ENCODE measurements at regions not wholly inside any gene's neighbourhood (a gene's known extent, or its start where the extent isn't known, plus 50 kb on each side); places are given as distances from the start of the nearest gene placed in this dataset.

GRCh38 chr2:145323512-145323911 is 803.6 kb upstream of the ZEB2 start:
- peaks cover 15% of the 10 kb centered on the region for H3K4me1 Mint-ChIP-seq
- CTCF ChIA-PET = interaction anchor here (0.6 kb wide), 1 partner anchor 1656 kb away, joined by 3 read pairs; no protein-coding TSS in a partner anchor
- H3K36me3 Mint-ChIP-seq (ENCODE audit: low read depth) = no peaks in the 10 kb centered on the region
- peaks cover 3% of the 10 kb centered on the region for H3K27me3 Mint-ChIP-seq
- no peaks in the 10 kb centered on the region for H3K9me3 Mint-ChIP-seq
- H3K4me3 Mint-ChIP-seq = no peak overlapping the region
- no peak for DNase-seq
- no peak overlapping the region for H3K27ac Mint-ChIP-seq
- POLR2A ChIA-PET = no interaction called here

- H3K4me3 Mint-ChIP-seq = no peak overlapping the region
- H3K9me3 Mint-ChIP-seq = no peaks in the 10 kb centered on the region
- no peak overlapping the region for H3K27ac Mint-ChIP-seq
- H3K27me3 Mint-ChIP-seq = peaks cover 3% of the 10 kb centered on the region
- ChIA-PET POLR2A (no interaction called here), CTCF (no interaction called here)
- peaks cover 15% of the 10 kb centered on the region for H3K4me1 Mint-ChIP-seq
- DNase-seq = no peak
- H3K36me3 Mint-ChIP-seq (ENCODE audit: low read depth) = no peaks in the 10 kb centered on the region
These were observed 801.4 kb upstream of the ZEB2 start for GRCh38 chr2:145321344-145321743.

GRCh38 chr2:145316496-145316895 is 796.6 kb upstream of the ZEB2 start:
- DNase-seq = no peak
- Mint-ChIP-seq H3K27me3 (no peaks in the 10 kb centered on the region), H3K4me3 (no peak overlapping the region), H3K9me3 (no peaks in the 10 kb centered on the region), H3K4me1 (no peaks in the 10 kb centered on the region), H3K27ac (no peak overlapping the region), H3K36me3 (ENCODE audit: low read depth) (no peaks in the 10 kb centered on the region)
- ChIA-PET CTCF (no interaction called here), POLR2A (no interaction called here)

- no peaks in the 10 kb centered on the region for H3K9me3 Mint-ChIP-seq
- H3K4me1 Mint-ChIP-seq = no peaks in the 10 kb centered on the region
- no peaks in the 10 kb centered on the region for H3K36me3 Mint-ChIP-seq (ENCODE audit: low read depth)
- no peak for DNase-seq
- H3K27me3 Mint-ChIP-seq = no peaks in the 10 kb centered on the region
- H3K27ac Mint-ChIP-seq = no peak overlapping the region
- H3K4me3 Mint-ChIP-seq = no peak overlapping the region
- POLR2A ChIA-PET = no interaction called here
- CTCF ChIA-PET = no interaction called here
These were observed 795.1 kb upstream of the ZEB2 start for GRCh38 chr2:145315053-145315452.

GRCh38 chr2:145314119-145314633 is 794.3 kb upstream of the ZEB2 start:
- CTCF ChIA-PET = no interaction called here
- H3K4me3 Mint-ChIP-seq = no peak overlapping the region
- no peaks in the 10 kb centered on the region for H3K27me3 Mint-ChIP-seq
- H3K9me3 Mint-ChIP-seq = no peaks in the 10 kb centered on the region
- H3K4me1 Mint-ChIP-seq = no peaks in the 10 kb centered on the region
- no peak for DNase-seq
- H3K27ac Mint-ChIP-seq = no peak overlapping the region
- POLR2A ChIA-PET = no interaction called here
- H3K36me3 Mint-ChIP-seq (ENCODE audit: low read depth) = no peaks in the 10 kb centered on the region

GRCh38 chr2:145305889-145306288 is 786.0 kb upstream of the ZEB2 start:
- H3K4me3 Mint-ChIP-seq = no peak overlapping the region
- no peak for DNase-seq
- ChIA-PET CTCF (no interaction called here), POLR2A (interaction anchor here (0.5 kb wide), 1 partner anchor 50 kb away, joined by 3 read pairs; no protein-coding TSS in a partner anchor)
- no peaks in the 10 kb centered on the region for H3K4me1 Mint-ChIP-seq
- no peaks in the 10 kb centered on the region for H3K36me3 Mint-ChIP-seq (ENCODE audit: low read depth)
- no peak overlapping the region for H3K27ac Mint-ChIP-seq
- no peaks in the 10 kb centered on the region for H3K9me3 Mint-ChIP-seq
- no peaks in the 10 kb centered on the region for H3K27me3 Mint-ChIP-seq

GRCh38 chr2:145304501-145304900 is 784.6 kb upstream of the ZEB2 start:
- ChIA-PET CTCF (no interaction called here), POLR2A (no interaction called here)
- Mint-ChIP-seq H3K27me3 (no peaks in the 10 kb centered on the region), H3K27ac (no peak overlapping the region), H3K36me3 (ENCODE audit: low read depth) (no peaks in the 10 kb centered on the region), H3K9me3 (no peaks in the 10 kb centered on the region), H3K4me3 (no peak overlapping the region), H3K4me1 (no peaks in the 10 kb centered on the region)
- DNase-seq = no peak

GRCh38 chr2:145303536-145303935 is 783.6 kb upstream of the ZEB2 start:
- Mint-ChIP-seq H3K27me3 (no peaks in the 10 kb centered on the region), H3K4me3 (no peak overlapping the region), H3K36me3 (ENCODE audit: low read depth) (no peaks in the 10 kb centered on the region), H3K9me3 (no peaks in the 10 kb centered on the region), H3K27ac (no peak overlapping the region), H3K4me1 (no peaks in the 10 kb centered on the region)
- no peak for DNase-seq
- ChIA-PET CTCF (no interaction called here), POLR2A (no interaction called here)

GRCh38 chr2:145302886-145303285 is 783.0 kb upstream of the ZEB2 start:
- ChIA-PET POLR2A (no interaction called here), CTCF (no interaction called here)
- DNase-seq = no peak
- Mint-ChIP-seq H3K9me3 (no peaks in the 10 kb centered on the region), H3K4me3 (no peak overlapping the region), H3K4me1 (no peaks in the 10 kb centered on the region), H3K36me3 (ENCODE audit: low read depth) (no peaks in the 10 kb centered on the region), H3K27ac (no peak overlapping the region), H3K27me3 (no peaks in the 10 kb centered on the region)

- no peak for DNase-seq
- no peaks in the 10 kb centered on the region for H3K4me1 Mint-ChIP-seq
- H3K36me3 Mint-ChIP-seq (ENCODE audit: low read depth) = no peaks in the 10 kb centered on the region
- no peaks in the 10 kb centered on the region for H3K9me3 Mint-ChIP-seq
- H3K27me3 Mint-ChIP-seq = no peaks in the 10 kb centered on the region
- H3K27ac Mint-ChIP-seq = no peak overlapping the region
- ChIA-PET POLR2A (no interaction called here), CTCF (no interaction called here)
- no peak overlapping the region for H3K4me3 Mint-ChIP-seq
These were observed 782.5 kb upstream of the ZEB2 start for GRCh38 chr2:145302451-145302850.

- Mint-ChIP-seq H3K27me3 (no peaks in the 10 kb centered on the region), H3K4me3 (no peak overlapping the region), H3K36me3 (ENCODE audit: low read depth) (no peaks in the 10 kb centered on the region), H3K4me1 (no peaks in the 10 kb centered on the region), H3K27ac (no peak overlapping the region), H3K9me3 (no peaks in the 10 kb centered on the region)
- ChIA-PET CTCF (no interaction called here), POLR2A (no interaction called here)
- no peak for DNase-seq
These were observed 779.4 kb upstream of the ZEB2 start for GRCh38 chr2:145299368-145299767.

GRCh38 chr2:145292166-145292565 is 772.2 kb upstream of the ZEB2 start:
- POLR2A ChIA-PET = no interaction called here
- Mint-ChIP-seq H3K4me1 (no peaks in the 10 kb centered on the region), H3K27ac (no peak overlapping the region), H3K4me3 (no peak overlapping the region), H3K27me3 (no peaks in the 10 kb centered on the region), H3K9me3 (no peaks in the 10 kb centered on the region), H3K36me3 (ENCODE audit: low read depth) (no peaks in the 10 kb centered on the region)
- DNase-seq = no peak
- CTCF ChIA-PET = interaction anchor here (0.7 kb wide), 1 partner anchor 24 kb away, joined by 6 read pairs; no protein-coding TSS in a partner anchor

- H3K9me3 Mint-ChIP-seq = no peaks in the 10 kb centered on the region
- ChIA-PET POLR2A (no interaction called here), CTCF (no interaction called here)
- no peak for DNase-seq
- no peaks in the 10 kb centered on the region for H3K27me3 Mint-ChIP-seq
- no peak overlapping the region for H3K4me3 Mint-ChIP-seq
- no peaks in the 10 kb centered on the region for H3K36me3 Mint-ChIP-seq (ENCODE audit: low read depth)
- no peaks in the 10 kb centered on the region for H3K4me1 Mint-ChIP-seq
- H3K27ac Mint-ChIP-seq = no peak overlapping the region
These were observed 771.1 kb upstream of the ZEB2 start for GRCh38 chr2:145290986-145291385.

GRCh38 chr2:145289946-145290345 is 770.0 kb upstream of the ZEB2 start:
- H3K27ac Mint-ChIP-seq = no peak overlapping the region
- no peaks in the 10 kb centered on the region for H3K27me3 Mint-ChIP-seq
- no peak overlapping the region for H3K4me3 Mint-ChIP-seq
- POLR2A ChIA-PET = no interaction called here
- no peaks in the 10 kb centered on the region for H3K4me1 Mint-ChIP-seq
- H3K36me3 Mint-ChIP-seq (ENCODE audit: low read depth) = no peaks in the 10 kb centered on the region
- CTCF ChIA-PET = no interaction called here
- H3K9me3 Mint-ChIP-seq = no peaks in the 10 kb centered on the region
- no peak for DNase-seq
